GM12874 (cell line): ENCODE measurements at regions not wholly inside any gene's neighbourhood (a gene's known extent, or its start where the extent isn't known, plus 50 kb on each side); places are given as distances from the start of the nearest gene placed in this dataset.

Experiments used
- CTCF ChIP-seq: IDR thresholded peaks from 2 replicates; pipeline ENCODE4 v1.5.1; 2011; ENCODE audit warnings: low read depth, mild to moderate bottlenecking, control low read depth, low read length, moderate library complexity; ENCODE audit not compliant: insufficient read depth

- no peak for TF ChIP-seq CTCF
Measured at GRCh38 chr6:22783931-22784330, 214.6 kb downstream of the HDGFL1 start.

DNA sequence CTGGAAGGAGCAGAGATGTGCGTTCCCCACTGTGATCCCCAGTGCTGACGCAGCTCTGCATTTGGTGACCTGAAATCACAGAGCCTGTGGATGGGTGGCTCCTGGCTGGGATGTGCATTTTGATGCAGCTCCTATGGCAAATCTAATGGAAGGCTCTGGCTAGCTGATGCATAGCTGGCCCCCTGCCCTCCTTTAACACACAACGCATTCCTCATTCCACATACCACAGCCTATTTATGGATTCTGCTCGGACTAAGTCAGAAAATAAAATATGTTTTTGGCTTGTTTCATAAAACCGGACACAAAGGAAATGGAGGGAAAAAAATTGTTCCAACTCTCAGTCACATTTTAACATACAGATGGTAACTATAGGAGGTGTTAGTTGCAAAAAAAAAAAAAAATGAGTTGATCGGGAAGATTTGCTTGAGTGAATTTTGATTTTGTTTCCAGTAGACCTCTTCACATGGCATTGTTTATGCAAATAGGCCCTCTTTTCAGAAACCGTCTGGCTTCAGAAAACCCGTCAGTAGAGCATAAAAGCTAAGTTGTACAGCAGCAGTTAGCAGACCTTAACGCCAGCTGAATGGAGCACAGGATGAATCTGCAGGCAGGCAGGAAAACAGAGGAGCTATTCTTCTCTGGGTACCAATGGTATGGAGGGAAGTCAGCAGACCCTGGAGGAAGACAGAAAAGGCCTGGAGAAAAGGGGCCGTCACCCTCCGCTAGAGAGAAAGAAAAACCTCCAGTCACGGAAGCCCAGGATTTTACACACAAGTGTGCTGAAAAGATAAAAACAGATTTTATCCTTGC is 215.4 kb downstream of the HDGFL1 start:
- no peak for TF ChIP-seq CTCF

- no peak for TF ChIP-seq CTCF
Measured at GRCh38 chr6:22788038-22788437, 218.7 kb downstream of the HDGFL1 start.

GRCh38 chr6:22789315-22789714 is 219.9 kb downstream of the HDGFL1 start:
- TF ChIP-seq CTCF = no peak

GRCh38 chr6:22794844-22795243 is 225.5 kb downstream of the HDGFL1 start:
- no peak for TF ChIP-seq CTCF

GRCh38 chr6:22800451-22800850 is 231.1 kb downstream of the HDGFL1 start:
- TF ChIP-seq CTCF = no peak

GRCh38 chr6:22801831-22802230 is 232.5 kb downstream of the HDGFL1 start:
- no peak for TF ChIP-seq CTCF
